ENCODE measurements at regions not wholly inside any gene's neighbourhood (a gene's known extent, or its start where the extent isn't known, plus 50 kb on each side); places are given as distances from the start of the nearest gene placed in this dataset.

- peak; percentile 75 for DNase-seq
- Histone ChIP-seq H3K79me1 (ENCODE audit: insufficient read depth, low read depth, low read length, poor library complexity, severe bottlenecking) (no peaks in the 10 kb centered on the region), H4K5ac (ENCODE audit: insufficient read length, low read depth, low read length) (no peak overlapping the region), H3K4me2 (ENCODE audit: insufficient read depth, insufficient read length, low read length) (no peak overlapping the region), H3K56ac (ENCODE audit: insufficient read length, low read depth, low read length) (no peak overlapping the region), H3K18ac (ENCODE audit: insufficient read length, low read depth, low read length) (no peak overlapping the region), H2BK12ac (ENCODE audit: insufficient read length, low read depth, low read length) (no peak overlapping the region), H3K23me2 (ENCODE audit: insufficient read length, low read depth, low read length, poor library complexity, severe bottlenecking) (no peaks in the 10 kb centered on the region), H3K23ac (ENCODE audit: insufficient read length, low read depth, low read length) (no peak overlapping the region), H3K4me1 (ENCODE audit: insufficient read depth, low read length) (no peaks in the 10 kb centered on the region), H2BK20ac (ENCODE audit: low read depth, low read length, poor library complexity, severe bottlenecking) (no peak overlapping the region), H3K27me3 (ENCODE audit: insufficient read depth, low read length) (no peaks in the 10 kb centered on the region), H3K9ac (ENCODE audit: extremely low read depth, insufficient read length, low read length) (no peak overlapping the region), H4K91ac (ENCODE audit: insufficient read length, low read depth, low read length) (no peak overlapping the region), H3K4ac (ENCODE audit: low read depth, low read length) (no peak overlapping the region), H2BK5ac (ENCODE audit: insufficient read length, low read length) (no peak overlapping the region), H3K9me3 (ENCODE audit: control insufficient read depth, low read depth, low read length) (peaks cover 7% of the 10 kb centered on the region), H4K20me1 (ENCODE audit: control insufficient read depth, insufficient read depth, insufficient read length) (no peaks in the 10 kb centered on the region), H4K8ac (replicated peaks; ENCODE audit: insufficient read length, low read depth, low read length) (no peak overlapping the region), H2BK15ac (ENCODE audit: low read depth, low read length) (no peak overlapping the region), H3K14ac (ENCODE audit: insufficient read depth, low read length) (no peak overlapping the region), H3K79me2 (ENCODE audit: insufficient read depth, low read length) (no peaks in the 10 kb centered on the region), H2AK5ac (ENCODE audit: insufficient read length, low read length) (no peak overlapping the region), H3T11ph (ENCODE audit: low read length) (no peak overlapping the region), H2AFZ (ENCODE audit: low read length) (no peak overlapping the region), H3K27ac (ENCODE audit: insufficient read length, low read depth, low read length) (no peak overlapping the region), H2BK120ac (ENCODE audit: low read depth, low read length, poor library complexity, severe bottlenecking) (no peak overlapping the region)
- Mint-ChIP-seq H3K4me3 (no peak overlapping the region), H3K36me3 (ENCODE audit: insufficient read depth in 1 of 3, low read depth in 3 of 3) (peaks cover 9 to 23% (median 15%) of the 10 kb centered on the region in 3 experiments), H3K27me3 (ENCODE audit: low read depth) (peaks cover 2% of the 10 kb centered on the region; the same call in 1 of the 2 replicates), H3K4me1 (peaks cover 5 to 9% of the 10 kb centered on the region in 2 experiments), H3K27ac (no peak overlapping the region), H3K9me3 (peaks cover 28% of the 10 kb centered on the region in 2 experiments)
- TF ChIP-seq CTCF (conservative IDR thresholded peaks at IDR 0.05): peak; percentile 36; the same call in 2 of the 3 replicates
- WGBS (ENCODE audit: extremely low coverage, insufficient read length, low lambda C conversion rate): no CpG with 5 or more reads among the region's 8 CpGs
These were observed 123.1 kb upstream of the ADO start for GRCh38 chr10:62681211-62681940.

Data from H9 (cell line).